ENCODE measurements at regions not wholly inside any gene's neighbourhood (a gene's known extent, or its start where the extent isn't known, plus 50 kb on each side); places are given as distances from the start of the nearest gene placed in this dataset.

GRCh38 chr2:60047347-60047746 is 506.1 kb downstream of the BCL11A start:
- no peaks in the 10 kb centered on the region for H3K9me3 ChIP-seq
- no peaks in the 10 kb centered on the region for H3K36me3 ChIP-seq
- no peak for DNase-seq
- no peak overlapping the region for H3K4me3 ChIP-seq
- no peak for TF ChIP-seq CTCF (IDR thresholded peaks at IDR 0.05)
- intact Hi-C loops (cut with DNase I), result no loop called here
- ATAC-seq, result no peak
- H3K4me1 ChIP-seq, result no peaks in the 10 kb centered on the region
- no peak overlapping the region for H3K27ac ChIP-seq
- H3K27me3 ChIP-seq (ENCODE audit: low read depth), result no peaks in the 10 kb centered on the region

- Histone ChIP-seq H3K9me3 (no peaks in the 10 kb centered on the region), H3K4me1 (no peaks in the 10 kb centered on the region), H3K27ac (no peak overlapping the region), H3K36me3 (no peaks in the 10 kb centered on the region), H3K4me3 (no peak overlapping the region), H3K27me3 (ENCODE audit: low read depth) (no peaks in the 10 kb centered on the region)
- TF ChIP-seq CTCF (IDR thresholded peaks at IDR 0.05), result no peak
- ATAC-seq (no peak), DNase-seq (no peak)
- intact Hi-C loops (cut with DNase I), result no loop called here
These were observed 506.9 kb downstream of the BCL11A start for GRCh38 chr2:60046529-60046928.

- no peaks in the 10 kb centered on the region for H3K27me3 ChIP-seq (ENCODE audit: low read depth)
- no peaks in the 10 kb centered on the region for H3K36me3 ChIP-seq
- H3K4me3 ChIP-seq, result no peak overlapping the region
- DNase-seq (no peak), ATAC-seq (no peak)
- H3K27ac ChIP-seq, result no peak overlapping the region
- TF ChIP-seq CTCF (IDR thresholded peaks at IDR 0.05), result no peak
- intact Hi-C loops (cut with DNase I), result no loop called here
- no peaks in the 10 kb centered on the region for H3K4me1 ChIP-seq
- H3K9me3 ChIP-seq, result no peaks in the 10 kb centered on the region
These were observed 508.0 kb downstream of the BCL11A start for GRCh38 chr2:60045456-60045855.

GRCh38 chr2:60044484-60044883 is 509.0 kb downstream of the BCL11A start:
- no peaks in the 10 kb centered on the region for H3K27me3 ChIP-seq (ENCODE audit: low read depth)
- no peaks in the 10 kb centered on the region for H3K9me3 ChIP-seq
- DNase-seq, result no peak
- intact Hi-C loops (cut with DNase I), result no loop called here
- no peak for ATAC-seq
- H3K27ac ChIP-seq, result no peak overlapping the region
- no peaks in the 10 kb centered on the region for H3K4me1 ChIP-seq
- no peak for TF ChIP-seq CTCF (IDR thresholded peaks at IDR 0.05)
- no peak overlapping the region for H3K4me3 ChIP-seq
- no peaks in the 10 kb centered on the region for H3K36me3 ChIP-seq

- intact Hi-C loops (cut with DNase I), result no loop called here
- Histone ChIP-seq H3K27me3 (ENCODE audit: low read depth) (no peaks in the 10 kb centered on the region), H3K27ac (no peak overlapping the region), H3K4me1 (no peaks in the 10 kb centered on the region), H3K4me3 (no peak overlapping the region), H3K36me3 (no peaks in the 10 kb centered on the region), H3K9me3 (no peaks in the 10 kb centered on the region)
- no peak for ATAC-seq
- no peak for DNase-seq
- TF ChIP-seq CTCF (IDR thresholded peaks at IDR 0.05), result no peak
These were observed 511.4 kb downstream of the BCL11A start for GRCh38 chr2:60042023-60042422.

- DNase-seq, result no peak
- ATAC-seq, result no peak
- Histone ChIP-seq H3K4me3 (no peak overlapping the region), H3K27me3 (ENCODE audit: low read depth) (no peaks in the 10 kb centered on the region), H3K9me3 (peaks cover 9% of the 10 kb centered on the region), H3K36me3 (no peaks in the 10 kb centered on the region), H3K4me1 (no peaks in the 10 kb centered on the region), H3K27ac (no peak overlapping the region)
- intact Hi-C loops (cut with DNase I), result no loop called here
- no peak for TF ChIP-seq CTCF (IDR thresholded peaks at IDR 0.05)
These were observed 520.1 kb downstream of the BCL11A start for GRCh38 chr2:60033325-60033724.
